HG02885 (cell line): ENCODE measurements at regions not wholly inside any gene's neighbourhood (a gene's known extent, or its start where the extent isn't known, plus 50 kb on each side); places are given as distances from the start of the nearest gene placed in this dataset.
A peak's percentile ranks its signal among the peaks of the same experiment; 100 is the strongest.
"Not testable (repeated sequence)": the region's sequence is repeated elsewhere in the genome, so short reads cannot be mapped to it uniquely, and the experiment has no call there.

ENCODE experiments used
- ATAC-seq: cut with Tn5 transposase; IDR thresholded peaks from one replicate; pipeline ENCODE4 v1.9.1; 2021; ENCODE audit warnings: mild to moderate bottlenecking; ENCODE audit not compliant: unreplicated experiment, poor library complexity

DNA sequence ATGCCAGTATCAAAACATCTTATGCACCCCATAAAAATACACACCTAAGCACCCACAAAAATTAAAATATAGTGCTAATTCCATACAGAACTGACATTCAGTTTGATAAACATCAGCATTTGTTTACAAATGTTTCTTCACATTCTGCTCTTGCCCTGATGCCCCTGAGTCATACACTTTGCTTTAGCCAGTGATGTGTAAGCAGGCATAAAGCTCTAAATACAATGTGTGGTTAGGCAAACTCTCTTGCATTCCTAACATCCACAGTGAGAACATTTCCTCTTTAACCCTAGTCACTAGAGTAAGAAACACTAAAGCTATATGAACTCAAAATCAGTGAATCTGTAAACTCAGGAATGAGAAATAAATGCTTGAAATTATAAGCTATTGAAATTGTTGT is 1060.7 kb downstream of the FAM181B start:
- no peak for ATAC-seq

DNA sequence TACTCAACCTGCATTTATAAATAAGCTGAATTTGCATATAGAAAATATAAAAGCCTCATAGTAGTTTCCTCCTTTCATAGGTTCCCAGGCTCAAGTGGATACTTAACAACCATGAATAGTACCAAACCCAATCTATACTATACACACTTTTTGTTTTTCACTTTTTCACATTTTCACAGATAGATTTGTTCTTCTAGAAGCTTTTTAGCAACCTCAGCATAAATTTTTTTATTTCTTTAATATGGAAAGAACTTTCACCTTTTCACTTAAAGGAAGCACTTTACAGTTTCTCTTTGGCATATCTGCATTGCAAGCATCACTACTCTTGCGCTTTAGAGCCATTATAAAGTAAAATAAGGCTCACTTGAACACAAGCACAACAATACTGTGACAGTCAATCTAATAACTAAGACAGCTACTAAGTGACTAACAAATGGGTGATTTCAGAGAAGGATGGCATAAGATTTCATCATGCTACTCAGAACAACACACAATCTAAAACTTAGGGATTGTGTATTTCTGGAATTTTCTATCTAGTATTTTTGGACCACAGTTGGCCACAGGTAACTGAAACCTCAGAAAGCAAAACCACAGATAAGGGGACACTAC is 1063.6 kb downstream of the FAM181B start:
- no peak for ATAC-seq

DNA sequence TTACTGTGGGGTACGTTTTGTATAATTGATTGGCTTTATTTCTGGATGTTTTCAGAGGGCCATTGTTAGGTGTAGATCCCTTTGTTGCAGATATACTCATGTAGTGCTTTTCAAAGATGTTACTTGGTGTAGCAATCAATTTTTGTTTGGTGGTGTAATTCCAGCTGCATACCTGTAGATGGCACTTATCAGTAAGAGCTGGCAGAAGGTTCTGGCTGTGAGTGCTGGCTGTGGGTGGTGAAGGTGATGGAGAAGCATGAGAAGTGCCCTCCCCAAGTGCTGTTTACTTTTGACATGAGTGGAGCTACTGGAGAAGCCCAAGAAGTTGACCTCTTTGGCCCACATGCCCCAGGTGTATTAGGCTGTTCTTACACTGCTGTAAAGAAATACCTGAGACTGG is 1074.9 kb downstream of the FAM181B start:
- peak; percentile 94 for ATAC-seq

DNA sequence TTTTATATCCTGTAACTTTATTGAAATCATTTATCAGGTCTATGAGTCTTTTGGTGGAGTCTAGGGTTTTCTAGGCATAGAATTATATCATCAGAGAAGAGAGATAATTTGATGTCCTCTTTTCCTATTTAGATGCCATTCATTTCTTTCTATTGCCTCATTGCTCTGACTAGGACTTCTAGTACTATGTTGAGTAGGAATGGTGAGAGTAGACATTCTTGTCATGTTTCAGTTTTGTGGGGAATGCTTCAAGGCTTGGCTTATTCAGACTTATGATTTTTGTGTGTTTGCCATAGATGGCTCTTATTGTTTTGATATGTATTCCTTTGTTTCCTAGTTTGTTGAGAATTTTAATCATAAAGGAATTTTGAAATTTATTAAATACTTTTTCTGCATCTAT is 1078.3 kb downstream of the FAM181B start:
- no peak for ATAC-seq

DNA sequence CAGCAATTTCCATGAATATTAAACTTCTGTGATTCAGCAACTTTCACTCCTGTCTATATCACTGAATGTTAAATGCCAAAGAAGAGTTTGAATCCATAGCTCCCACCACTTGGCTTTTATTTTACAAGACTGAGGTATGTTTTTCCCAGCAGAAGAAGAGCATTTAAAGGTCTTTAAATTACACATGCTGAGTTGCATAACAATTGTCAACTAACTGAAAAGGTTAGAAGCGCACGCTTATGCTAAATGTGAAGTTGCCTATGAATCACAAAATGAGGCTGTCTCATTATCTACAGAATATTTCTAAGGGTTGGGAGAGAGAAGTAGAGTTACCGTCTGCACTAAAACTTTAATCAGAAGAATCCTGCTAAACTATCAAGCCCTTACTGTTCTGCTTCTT is 1086.3 kb downstream of the FAM181B start:
- no peak for ATAC-seq

DNA sequence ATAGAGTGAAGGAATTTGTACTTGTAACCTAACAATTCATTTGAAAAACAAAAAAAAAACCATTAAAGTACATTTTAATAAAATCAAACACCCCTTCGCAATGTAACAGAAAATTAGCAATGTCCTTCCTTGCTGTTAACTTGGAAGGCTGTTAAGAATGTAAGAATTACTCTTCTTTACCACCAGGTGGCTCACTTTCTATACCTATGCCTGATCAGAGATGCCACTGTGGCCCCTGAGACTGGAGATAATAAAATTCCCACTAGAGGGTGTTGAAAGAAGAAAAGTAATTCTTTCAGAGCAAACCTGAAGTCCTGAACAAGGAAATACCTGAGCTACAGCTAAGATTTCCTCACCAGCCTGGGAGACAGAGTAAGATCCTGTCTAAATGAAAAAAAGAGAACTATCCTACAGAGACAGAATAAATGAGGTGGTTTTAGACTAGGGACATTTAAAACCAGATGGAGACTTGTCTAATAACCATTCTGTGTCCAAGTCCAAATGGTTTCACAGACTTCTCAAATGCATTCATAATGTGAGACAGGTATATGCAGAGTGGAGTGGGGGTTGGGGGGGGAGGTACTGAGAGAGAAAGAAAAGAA is 1089.3 kb downstream of the FAM181B start:
- ATAC-seq: peak; percentile 96

DNA sequence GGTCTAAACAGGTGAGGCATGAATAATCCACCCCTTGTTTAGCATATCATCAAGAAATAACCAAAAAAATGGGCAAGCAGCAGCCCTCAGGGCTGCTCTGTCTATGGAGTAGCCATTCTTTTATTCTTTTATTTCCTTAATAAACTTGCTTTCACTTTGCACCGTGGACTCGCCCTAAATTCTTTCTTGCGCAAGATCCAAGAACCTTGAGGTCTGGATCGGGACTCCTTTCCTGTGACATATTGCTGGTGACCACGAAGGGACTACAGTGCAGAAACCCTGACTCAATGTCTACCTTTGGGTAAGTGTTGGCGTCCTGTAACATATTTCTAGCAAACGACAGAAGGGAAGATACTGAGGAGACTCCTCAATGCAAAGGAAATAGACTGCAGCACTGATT is 1099.2 kb downstream of the FAM181B start:
- ATAC-seq: no peak

DNA sequence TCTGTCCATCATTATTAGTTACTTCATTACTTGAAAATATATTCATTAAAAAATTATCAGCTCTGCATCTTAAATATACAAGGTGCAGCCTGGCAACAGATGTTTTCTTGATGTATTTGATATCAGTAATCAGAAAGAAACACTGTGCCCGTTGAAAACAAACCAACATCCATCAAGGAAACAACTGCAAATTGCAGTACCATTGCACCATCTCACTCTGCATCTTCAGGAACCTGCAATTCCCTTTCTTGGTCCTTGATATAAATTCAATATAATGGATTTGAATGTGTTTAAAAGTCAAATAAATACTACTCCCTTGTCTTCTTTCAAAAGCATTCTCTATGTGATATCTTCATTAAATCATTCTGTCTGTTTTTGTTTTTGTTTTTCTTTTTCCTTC is 1131.2 kb downstream of the FAM181B start:
- no peak for ATAC-seq

DNA sequence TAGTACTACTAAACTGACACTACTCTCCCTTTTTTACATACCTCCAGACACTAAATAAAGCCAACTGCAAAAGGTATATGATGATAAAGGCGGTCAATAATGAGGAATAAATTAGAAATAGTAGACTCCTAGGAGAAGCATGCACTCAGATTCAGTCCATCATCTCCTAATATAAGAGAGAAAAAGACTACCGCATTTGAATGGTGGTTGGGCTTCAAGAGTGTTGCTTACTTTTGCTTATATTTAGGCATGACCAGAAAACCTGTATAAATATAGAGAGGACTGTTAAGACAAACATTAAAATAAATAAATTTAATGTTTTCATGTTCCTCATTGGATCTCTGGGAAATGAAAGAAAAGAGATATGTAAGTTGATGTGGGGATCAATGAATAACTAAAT is 1137.0 kb downstream of the FAM181B start:
- no peak for ATAC-seq

DNA sequence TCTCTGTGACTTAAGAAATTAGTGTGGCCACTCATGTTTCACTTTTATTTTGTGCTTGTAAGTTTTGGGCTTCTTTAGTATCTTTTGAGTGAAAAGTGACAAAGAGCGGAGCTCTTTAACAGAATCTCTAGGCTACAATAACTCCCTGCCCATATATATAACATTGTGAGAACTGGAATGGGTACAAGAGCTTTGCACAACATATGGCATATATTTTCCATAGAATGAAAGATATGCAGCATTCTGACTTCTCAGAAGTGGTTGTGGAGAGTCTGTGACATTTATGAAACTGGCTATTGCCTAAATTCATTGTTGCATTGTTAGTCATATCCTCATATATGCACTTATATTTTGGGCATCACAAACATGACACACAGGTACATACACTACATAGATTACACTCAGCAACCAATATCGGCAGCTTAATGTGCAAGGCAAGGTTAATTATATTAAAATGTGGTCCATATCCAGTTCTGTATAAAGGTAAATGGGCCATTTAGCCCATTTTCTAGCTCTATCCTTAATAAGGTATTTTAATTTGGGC is 1148.2 kb downstream of the FAM181B start:
- no peak for ATAC-seq

DNA sequence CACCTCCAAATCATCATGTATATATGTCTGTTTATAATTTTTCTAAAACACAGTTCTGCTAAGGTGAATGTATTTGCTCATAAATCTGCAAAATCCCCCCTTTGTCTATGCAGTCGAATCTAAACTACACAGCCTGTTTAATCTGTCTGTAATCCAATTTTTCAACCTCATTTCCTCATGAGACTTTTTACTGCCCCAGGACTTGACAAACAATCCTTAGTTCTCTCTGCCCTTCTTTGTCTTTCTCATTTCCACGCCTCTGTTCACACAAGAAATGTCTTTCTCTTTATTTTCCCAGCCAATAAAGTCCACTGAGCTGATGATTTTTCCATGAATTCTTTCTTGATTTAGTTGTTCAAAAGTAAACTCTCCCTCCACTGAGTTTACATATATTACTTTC is 1154.3 kb downstream of the FAM181B start:
- no peak for ATAC-seq

DNA sequence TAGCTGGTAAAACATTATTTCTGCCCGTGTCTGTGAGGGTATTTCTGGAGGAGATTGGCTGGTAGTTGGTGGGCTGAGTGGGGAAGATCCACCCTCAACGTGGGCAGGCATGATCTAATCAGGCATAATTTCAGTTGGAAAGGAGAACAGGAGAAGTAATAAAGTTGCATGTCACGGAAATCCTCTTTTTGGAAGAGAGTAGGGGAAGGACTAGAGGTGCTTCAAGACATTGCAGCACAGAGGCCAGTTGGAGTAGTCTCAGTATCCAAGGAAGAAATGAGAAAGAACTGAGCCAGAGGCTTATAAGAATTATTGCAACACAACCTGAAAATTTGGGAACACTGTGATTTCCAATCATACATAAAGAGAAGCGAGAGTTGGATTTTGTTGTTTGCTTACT is 1155.1 kb downstream of the FAM181B start:
- no peak for ATAC-seq

DNA sequence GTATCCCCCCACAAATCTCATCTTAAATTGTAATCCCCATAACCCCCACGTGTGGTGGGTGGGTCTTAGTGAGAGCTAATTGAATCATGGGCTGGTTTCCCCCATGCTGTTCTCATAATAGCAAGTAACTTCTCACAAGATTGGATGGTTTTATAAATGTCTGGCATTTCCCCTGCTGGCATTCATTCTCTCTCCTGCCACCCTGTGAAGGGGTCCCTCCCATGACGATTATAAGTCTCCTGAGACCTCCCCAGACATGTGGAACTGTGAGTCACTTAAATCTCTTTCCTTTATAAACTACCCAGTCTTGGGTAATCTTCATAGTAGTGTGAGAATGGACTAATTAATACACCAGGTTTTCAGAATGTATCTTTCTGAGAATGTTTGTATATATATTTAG is 1159.4 kb downstream of the FAM181B start:
- ATAC-seq: no peak

DNA sequence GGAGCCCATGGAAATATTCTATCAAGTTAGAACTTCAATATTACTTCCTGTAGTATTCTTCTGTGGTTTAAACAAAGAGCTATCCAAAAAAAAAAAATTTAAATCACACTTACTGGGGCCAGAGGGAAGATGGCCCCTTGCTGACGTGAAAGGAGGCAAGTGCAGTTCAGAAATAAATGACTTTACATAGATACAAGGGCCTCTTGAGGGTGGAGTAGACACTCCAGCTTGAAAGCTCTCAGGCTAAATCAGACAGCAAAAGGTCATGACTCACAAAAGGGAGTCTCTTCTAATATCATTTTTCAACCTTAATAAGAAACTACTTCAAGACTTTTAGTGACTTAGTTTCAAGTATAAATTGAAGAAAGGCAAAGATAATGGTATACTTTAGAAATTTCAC is 1160.3 kb downstream of the FAM181B start:
- no peak for ATAC-seq

DNA sequence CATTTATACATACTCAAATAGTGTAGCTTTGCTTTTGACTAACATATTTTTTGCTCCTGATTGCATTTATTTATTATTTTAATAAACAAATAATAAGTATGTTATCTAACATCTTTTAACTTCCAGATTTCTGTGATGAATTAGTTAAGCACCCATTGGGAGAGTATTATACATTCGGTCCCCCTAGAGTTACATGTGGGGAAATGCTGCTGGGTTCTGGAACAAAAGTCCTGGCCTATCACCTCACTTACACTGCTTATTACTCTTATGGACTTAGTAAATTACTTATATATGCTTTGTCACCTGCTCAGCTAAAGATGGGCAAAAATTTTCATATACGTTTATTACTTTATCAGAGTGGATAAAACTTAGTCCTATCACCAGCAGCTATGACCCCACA is 1163.0 kb downstream of the FAM181B start:
- no peak for ATAC-seq

DNA sequence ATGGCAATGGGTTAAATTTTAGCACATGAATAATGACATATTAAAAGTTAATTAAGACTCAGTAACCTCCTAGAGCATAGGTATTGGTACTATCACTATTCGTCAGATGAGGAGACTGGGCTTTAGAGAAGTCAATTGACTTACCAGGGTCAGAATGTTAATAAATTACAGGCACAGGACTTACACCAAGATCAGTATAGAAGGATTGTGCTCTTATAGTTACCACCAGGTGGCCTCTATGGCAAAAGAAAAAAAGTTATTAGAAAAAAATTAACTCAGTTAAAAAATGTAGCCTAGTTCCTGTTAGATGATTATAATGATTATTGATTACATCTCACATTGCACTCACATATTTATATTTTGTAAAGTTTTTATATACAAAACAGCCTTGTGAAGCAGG is 1163.7 kb downstream of the FAM181B start:
- ATAC-seq: no peak

DNA sequence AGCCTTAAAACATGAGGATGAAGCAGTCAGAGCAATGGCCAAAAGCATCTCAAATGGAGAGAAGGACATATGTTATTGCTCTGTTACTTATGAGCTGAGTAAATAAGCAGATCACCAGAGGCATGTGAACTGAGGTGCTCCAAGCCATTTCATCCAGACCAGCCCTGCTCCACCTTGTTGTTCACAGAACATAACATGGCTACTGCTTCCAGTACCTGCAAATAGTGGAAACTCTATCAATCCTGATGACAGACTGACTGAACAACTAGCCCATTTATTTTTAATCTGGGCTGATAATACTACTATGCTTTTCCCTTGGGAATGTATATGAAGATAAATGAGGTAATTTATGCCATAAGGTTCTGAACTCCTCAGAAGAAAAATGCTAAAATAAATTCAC is 1164.7 kb downstream of the FAM181B start:
- no peak for ATAC-seq

DNA sequence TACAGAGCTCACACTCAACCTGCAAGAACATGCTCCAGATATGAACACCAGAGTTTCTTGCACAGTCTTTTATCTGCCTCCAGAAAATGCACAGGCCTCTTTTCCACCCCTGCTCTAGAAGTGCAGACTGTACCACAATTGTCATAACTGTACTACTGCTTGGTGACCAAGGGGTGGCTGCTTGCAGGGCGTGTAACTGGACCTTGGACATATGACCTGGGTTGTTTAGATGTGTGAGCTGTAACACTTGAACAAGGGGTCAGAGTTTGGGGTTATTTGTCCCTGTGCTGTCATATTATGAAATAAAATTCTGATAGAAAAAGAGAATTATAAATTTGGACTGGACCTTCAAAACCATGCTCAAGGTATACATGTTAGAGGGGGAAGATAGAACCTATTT is 1185.5 kb downstream of the FAM181B start:
- no peak for ATAC-seq

DNA sequence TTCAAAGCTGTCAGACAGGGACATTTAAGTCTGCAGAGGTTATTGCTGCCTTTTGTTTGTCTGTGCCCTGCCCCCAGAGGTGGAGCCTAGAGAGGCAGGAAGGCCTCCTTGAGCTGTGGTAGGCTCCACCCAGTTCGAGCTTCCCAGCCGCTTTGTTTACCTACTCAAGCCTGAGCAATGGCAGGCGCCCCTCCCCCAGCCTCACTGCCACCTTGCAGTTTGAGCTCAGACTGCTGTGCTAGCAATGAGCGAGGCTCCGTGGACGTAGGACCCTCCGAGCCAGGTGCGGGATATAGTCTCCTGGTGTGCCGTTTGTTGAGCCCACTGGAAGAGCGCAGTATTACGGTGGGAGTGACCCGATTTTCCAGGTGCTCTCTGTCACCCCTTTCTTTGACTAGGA is 1193.9 kb downstream of the FAM181B start:
- not testable (repeated sequence) for ATAC-seq

DNA sequence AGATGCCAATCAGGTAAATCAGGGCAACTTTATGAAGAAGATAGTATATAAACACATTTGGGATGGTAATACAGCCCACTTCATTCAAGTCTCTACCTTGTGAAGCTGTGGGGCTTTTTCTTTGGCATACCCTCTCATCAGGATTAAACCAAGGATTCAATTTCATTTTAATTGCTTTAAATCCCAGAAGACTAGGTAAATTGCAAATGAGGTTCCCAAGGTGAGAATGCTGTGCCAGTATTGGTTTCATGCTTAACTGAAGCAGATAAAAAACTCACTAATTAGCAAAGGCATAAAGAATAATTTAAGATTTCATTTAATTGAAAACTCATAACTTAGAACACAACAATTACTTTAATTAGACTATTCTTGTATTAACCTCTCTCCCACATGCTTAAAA is 1218.1 kb downstream of the FAM181B start:
- no peak for ATAC-seq

DNA sequence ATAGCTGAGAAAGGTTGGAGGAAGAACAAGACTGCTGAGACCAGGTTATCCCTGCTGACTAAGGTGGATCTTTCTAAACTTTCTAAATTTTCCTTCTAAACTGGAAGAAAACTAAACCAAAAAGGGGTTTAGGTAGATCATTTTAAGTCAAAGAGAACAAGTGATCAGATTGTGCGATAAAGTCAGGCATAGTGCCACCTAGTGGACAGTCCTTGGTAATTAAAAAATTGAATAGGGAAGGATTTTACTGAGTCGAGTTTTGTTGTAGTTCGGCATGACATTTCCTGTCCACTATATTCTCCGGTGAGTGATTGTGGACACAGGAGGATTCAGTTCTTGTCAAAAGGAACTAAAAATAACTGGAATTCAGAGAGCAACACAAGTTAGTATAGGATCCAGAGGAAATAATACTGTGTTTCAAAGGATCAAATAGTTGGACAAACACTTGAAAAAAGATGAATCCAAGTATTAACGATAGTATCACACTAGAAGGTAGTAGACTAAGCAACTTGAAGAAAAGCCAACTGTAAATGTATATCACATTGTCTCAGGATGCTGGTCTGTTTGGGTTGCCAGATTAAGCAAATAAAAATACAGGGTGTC is 1236.4 kb downstream of the FAM181B start:
- ATAC-seq: peak; percentile 91

DNA sequence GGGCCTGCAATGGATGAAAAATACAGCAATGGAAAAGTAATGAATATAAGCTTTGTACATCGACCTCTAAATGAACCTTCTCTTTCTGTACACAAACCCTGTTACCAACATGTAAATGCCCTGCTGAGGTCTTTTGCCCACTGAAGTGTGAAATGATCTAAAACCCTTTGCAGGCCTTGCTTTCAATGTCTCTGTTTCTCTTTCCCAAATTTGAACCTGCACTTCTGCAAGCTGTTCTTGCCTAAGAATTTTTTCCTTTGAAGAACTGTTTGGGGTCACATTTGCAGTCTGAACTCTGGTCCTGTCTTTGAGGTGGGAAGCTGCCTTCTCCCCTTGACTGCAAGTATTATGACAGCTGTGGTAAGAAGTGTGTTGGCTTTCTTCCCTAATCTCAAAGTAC is 1237.1 kb downstream of the FAM181B start:
- no peak for ATAC-seq
